Kidney (tissue), 13 donors: ENCODE measurements at regions not wholly inside any gene's neighbourhood (a gene's known extent, or its start where the extent isn't known, plus 50 kb on each side); places are given as distances from the start of the nearest gene placed in this dataset.

Experiments
- DNase-seq, 5 donors: peaks; one replicate each; pipeline ENCODE4 v3.0.0-alpha.2; 2013 to 2020
- FAIRE-seq: peaks from 2 replicates; lab custom pipeline; 2012; peaks lifted over from hg19 to GRCh38; lab: Jason Lieb, UNC
- H3K27ac ChIP-seq, 2 donors: one replicate each; pipeline ENCODE4 v1.7.0; 2013; ENCODE audit warnings: low read depth in 2 of 2, low read length in 2 of 2, inconsistent platforms in 1 of 2
- H3K27me3 ChIP-seq: one replicate; pipeline ENCODE4 v1.7.1; 2013; ENCODE audit warnings: low read length, inconsistent platforms; ENCODE audit not compliant: control insufficient read depth, insufficient read depth
- H3K36me3 ChIP-seq, 3 donors: one replicate each; pipeline versions ENCODE4 v1.7.0 to v1.7.1; 2013; ENCODE audit warnings: low read length in 3 of 3, control low read depth in 1 of 3, inconsistent platforms in 1 of 3; ENCODE audit not compliant: insufficient read depth in 3 of 3, control insufficient read depth in 2 of 3
- H3K4me1 ChIP-seq, 3 donors: one replicate each; pipeline versions ENCODE4 v1.7.0 to v1.7.1; 2013; ENCODE audit warnings: low read length in 3 of 3, inconsistent platforms in 1 of 3, low read depth in 1 of 3; ENCODE audit not compliant: control insufficient read depth in 2 of 3, insufficient read depth in 2 of 3
- H3K4me3 ChIP-seq, 3 donors: one replicate each; pipeline versions ENCODE4 v1.7.0 to v1.8.1; 2013; ENCODE audit warnings: low read length in 3 of 3, control low read depth in 1 of 3, inconsistent platforms in 1 of 3
- H3K9ac ChIP-seq, 3 donors: one replicate each; pipeline versions ENCODE4 v1.7.0 to v1.7.1; 2013; ENCODE audit warnings: low read length in 3 of 3, control low read depth in 1 of 3, inconsistent platforms in 1 of 3
- H3K9me3 ChIP-seq, 3 donors: one replicate each; pipeline versions ENCODE4 v1.7.0 to v1.7.1; 2013; ENCODE audit warnings: low read length in 3 of 3, control low read depth in 1 of 3, inconsistent platforms in 1 of 3; ENCODE audit not compliant: control insufficient read depth in 2 of 3, insufficient read depth in 1 of 3
- intact Hi-C: fragments of 100-400 bp; cut with DNase I; formaldehyde crosslinking; loops from one replicate; pipeline ENCODE4 v1.11.1; 2022
- TF ChIP-seq, protein P1 (sequence below): IDR thresholded peaks from 3 replicates; pipeline ENCODE4 v1.5.1; 2012; ENCODE audit warnings: mild to moderate bottlenecking, moderate library complexity, borderline replicate concordance; ENCODE audit not compliant: insufficient read depth; ENCODE audit errors: extremely low read depth
- donor health status: control.
- donor health status: control.
- donor health status: control.
- donor health status: control.
- donor health status: control.
- donor health status: DM: yes; HTN: yes; CAD: no.
- donor health status: Normal renal cell carcinoma (clear cell type).

DNA sequence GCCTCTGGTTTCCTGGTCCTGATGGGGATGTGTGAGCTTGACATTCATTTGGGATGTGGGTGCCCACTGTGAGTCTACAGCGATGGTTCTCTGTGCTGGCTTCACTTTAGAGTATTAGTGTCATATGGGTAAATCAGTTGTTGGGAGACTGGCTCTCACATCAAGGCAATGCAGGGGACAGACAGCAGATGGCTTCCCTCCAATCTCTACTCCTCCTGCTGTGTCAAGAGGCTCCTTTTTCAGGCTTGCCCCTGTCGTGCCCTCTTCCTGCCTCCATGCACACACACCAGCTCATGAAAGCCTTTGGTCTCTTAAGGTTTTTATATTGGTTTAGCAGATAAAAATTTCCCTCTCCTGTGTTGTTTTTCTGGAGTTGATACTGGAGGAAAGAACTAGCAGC, 315.6 kb downstream of the RDH14 start:
- intact Hi-C loops: no loop called here
- H3K4me1 ChIP-seq: no peaks in the 10 kb centered on the region
- DNase-seq (peak in 1 of 5 donors; percentile 8), FAIRE-seq (no peak)
- no peaks in the 10 kb centered on the region for H3K36me3 ChIP-seq
- H3K4me3 ChIP-seq: no peak overlapping the region
- no peak overlapping the region for H3K27ac ChIP-seq
- no peak overlapping the region for H3K9ac ChIP-seq
- TF ChIP-seq, protein P1, sequence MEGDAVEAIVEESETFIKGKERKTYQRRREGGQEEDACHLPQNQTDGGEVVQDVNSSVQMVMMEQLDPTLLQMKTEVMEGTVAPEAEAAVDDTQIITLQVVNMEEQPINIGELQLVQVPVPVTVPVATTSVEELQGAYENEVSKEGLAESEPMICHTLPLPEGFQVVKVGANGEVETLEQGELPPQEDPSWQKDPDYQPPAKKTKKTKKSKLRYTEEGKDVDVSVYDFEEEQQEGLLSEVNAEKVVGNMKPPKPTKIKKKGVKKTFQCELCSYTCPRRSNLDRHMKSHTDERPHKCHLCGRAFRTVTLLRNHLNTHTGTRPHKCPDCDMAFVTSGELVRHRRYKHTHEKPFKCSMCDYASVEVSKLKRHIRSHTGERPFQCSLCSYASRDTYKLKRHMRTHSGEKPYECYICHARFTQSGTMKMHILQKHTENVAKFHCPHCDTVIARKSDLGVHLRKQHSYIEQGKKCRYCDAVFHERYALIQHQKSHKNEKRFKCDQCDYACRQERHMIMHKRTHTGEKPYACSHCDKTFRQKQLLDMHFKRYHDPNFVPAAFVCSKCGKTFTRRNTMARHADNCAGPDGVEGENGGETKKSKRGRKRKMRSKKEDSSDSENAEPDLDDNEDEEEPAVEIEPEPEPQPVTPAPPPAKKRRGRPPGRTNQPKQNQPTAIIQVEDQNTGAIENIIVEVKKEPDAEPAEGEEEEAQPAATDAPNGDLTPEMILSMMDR: no peak
- H3K27me3 ChIP-seq: no peaks in the 10 kb centered on the region
- H3K9me3 ChIP-seq: no peaks in the 10 kb centered on the region

- Histone ChIP-seq H3K4me1 (no peaks in the 10 kb centered on the region), H3K9me3 (no peaks in the 10 kb centered on the region), H3K27me3 (no peaks in the 10 kb centered on the region), H3K36me3 (no peaks in the 10 kb centered on the region), H3K9ac (no peak overlapping the region), H3K4me3 (no peak overlapping the region), H3K27ac (no peak overlapping the region)
- no peak for DNase-seq
- TF ChIP-seq, protein P1: no peak
- intact Hi-C loops: no loop called here
- no peak for FAIRE-seq
These were observed 316.6 kb downstream of the RDH14 start for GRCh38 chr2:18243816-18244215.

DNA sequence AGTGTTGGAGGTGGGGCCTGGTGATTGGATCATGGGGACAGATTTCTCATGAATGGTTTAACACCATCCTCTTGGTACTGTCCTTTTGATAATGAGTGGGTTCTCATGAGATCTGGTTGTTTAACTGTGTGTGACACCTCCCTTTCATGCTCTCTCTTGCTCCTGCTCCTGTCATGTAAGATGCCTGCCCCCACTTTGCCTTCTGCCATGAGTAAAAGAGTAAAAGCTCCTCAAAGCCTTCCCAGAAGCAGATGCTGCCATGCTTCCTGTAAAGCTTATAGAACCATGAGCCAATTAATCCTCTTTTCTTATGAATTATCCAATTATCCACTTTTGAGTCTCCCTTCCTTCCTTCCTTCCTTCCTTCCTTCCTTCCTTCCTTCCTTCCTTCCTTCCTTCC, 317.7 kb downstream of the RDH14 start:
- FAIRE-seq: no peak

DNA sequence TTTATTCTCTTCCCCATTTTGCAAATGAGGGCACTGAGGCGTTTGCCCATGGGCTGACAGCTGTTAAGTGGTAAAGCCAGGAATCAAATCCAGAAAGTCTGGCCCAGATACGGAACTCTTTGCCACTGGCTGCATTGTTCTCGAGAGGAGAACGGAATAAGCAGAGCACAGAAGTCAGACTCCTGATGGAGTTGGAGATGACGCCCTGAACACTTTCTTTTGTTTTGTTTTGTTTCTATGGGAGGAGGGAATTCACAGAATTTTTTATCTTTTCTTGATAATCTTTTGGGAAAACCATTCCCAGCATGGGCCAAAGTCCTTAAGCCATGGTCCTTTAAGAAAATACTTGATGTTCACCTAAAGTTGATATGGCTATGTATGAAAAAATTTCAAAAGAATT, 322.2 kb downstream of the RDH14 start:
- no peaks in the 10 kb centered on the region for H3K27me3 ChIP-seq
- H3K9me3 ChIP-seq: no peaks in the 10 kb centered on the region
- TF ChIP-seq, protein P1: no peak
- FAIRE-seq (no peak), DNase-seq (no peak)
- no peaks in the 10 kb centered on the region for H3K36me3 ChIP-seq
- no peaks in the 10 kb centered on the region for H3K4me1 ChIP-seq
- intact Hi-C loops: no loop called here
- no peak overlapping the region for H3K9ac ChIP-seq
- no peak overlapping the region for H3K4me3 ChIP-seq
- H3K27ac ChIP-seq: no peak overlapping the region

More for the DNA sequence above, 317.7 kb downstream of the RDH14 start:
- Histone ChIP-seq H3K9me3 (no peaks in the 10 kb centered on the region), H3K27ac (no peak overlapping the region), H3K9ac (no peak overlapping the region), H3K4me1 (no peaks in the 10 kb centered on the region), H3K27me3 (no peaks in the 10 kb centered on the region), H3K4me3 (no peak overlapping the region), H3K36me3 (no peaks in the 10 kb centered on the region)
- DNase-seq: no peak
- TF ChIP-seq, protein P1: no peak
- intact Hi-C loops: no loop called here
